ENCODE measurements at regions not wholly inside any gene's neighbourhood (a gene's known extent, or its start where the extent isn't known, plus 50 kb on each side); places are given as distances from the start of the nearest gene placed in this dataset.

DNA sequence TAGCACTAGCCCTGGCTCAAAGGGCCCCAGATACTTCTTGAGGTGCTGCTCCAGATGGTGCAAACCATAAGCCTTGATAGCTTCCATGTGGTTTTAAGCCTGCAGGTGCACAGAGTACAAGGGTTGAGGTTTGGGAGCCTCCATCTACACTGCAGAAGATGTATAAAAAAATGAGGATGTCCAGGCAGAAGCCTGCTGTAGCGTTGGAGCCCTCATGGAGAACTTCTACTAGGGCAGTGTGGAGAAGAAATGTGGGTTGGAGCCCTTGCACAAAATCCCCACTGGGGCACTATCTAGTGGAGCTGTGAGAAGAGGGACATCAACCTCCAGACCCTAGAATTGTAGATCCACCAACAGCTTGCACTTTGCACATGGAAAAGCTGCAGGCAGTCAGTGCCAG, 231.9 kb downstream of the CHIC2 start:
- Histone ChIP-seq H2AFZ (ENCODE audit: low read depth) (no peak overlapping the region), H3K4me3 (ENCODE audit: low read depth in 2 of 2, low read length in 1 of 2) (no peak overlapping the region), H3F3A (replicated peaks; ENCODE audit: insufficient read depth) (no peaks in the 10 kb centered on the region), H3K36me3 (replicated peaks in 1 of 2; ENCODE audit: control insufficient read depth in 1 of 2, insufficient read depth in 2 of 2, low read length in 1 of 2) (no peaks in the 10 kb centered on the region), H3K27me3 (ENCODE audit: insufficient read depth) (no peaks in the 10 kb centered on the region), H3K4me2 (no peak overlapping the region), H3K9me3 (no peaks in the 10 kb centered on the region), H3K9me2 (no peaks in the 10 kb centered on the region), H4K20me1 (ENCODE audit: insufficient read depth) (no peaks in the 10 kb centered on the region), H3K79me2 (ENCODE audit: insufficient read depth) (no peaks in the 10 kb centered on the region), H3K27ac (ENCODE audit: low read depth in 2 of 2, low read length in 1 of 2) (no peak overlapping the region), H3K4me1 (ENCODE audit: control insufficient read depth in 1 of 2, insufficient read depth in 2 of 2, low read depth in 1 of 2, low read length in 1 of 2) (no peaks in the 10 kb centered on the region), H3K9ac (no peak overlapping the region)
- no peak for TF ChIP-seq MEF2A (IDR thresholded peaks at IDR 0.05; ENCODE audit: borderline replicate concordance, low read depth)
- TF ChIP-seq FOXM1 (IDR thresholded peaks at IDR 0.05; ENCODE audit: low read depth), result no peak
- no peak for TF ChIP-seq GATA2 (CRISPR knock-in tag; IDR thresholded peaks at IDR 0.05)
- no peak for TF ChIP-seq MAX (IDR thresholded peaks at IDR 0.05; ENCODE audit: low read depth)
- TF ChIP-seq TEAD4 (IDR thresholded peaks at IDR 0.05; ENCODE audit: borderline replicate concordance, insufficient read depth), result no peak
- TF ChIP-seq RAD21 (IDR thresholded peaks at IDR 0.05; ENCODE audit: low read length), result no peak
- TF ChIP-seq YY1 (IDR thresholded peaks at IDR 0.05; ENCODE audit: low read depth), result no peak
- TF ChIP-seq RFX5 (IDR thresholded peaks at IDR 0.05; ENCODE audit: low read length), result no peak
- TF ChIP-seq JUND (IDR thresholded peaks at IDR 0.05), result no peak
- no peak for TF ChIP-seq NRF1 (IDR thresholded peaks at IDR 0.05; ENCODE audit: low read depth, low read length)
- TF ChIP-seq MXI1 (IDR thresholded peaks at IDR 0.05; ENCODE audit: low read depth, low read length), result no peak
- TF ChIP-seq TCF12 (IDR thresholded peaks at IDR 0.05), result no peak
- ChIA-PET POLR2A (no interaction called here), CTCF (no interaction called here)
- DNase-seq, result no peak
- WGBS (ENCODE audit: low lambda C conversion rate), result 27% methylated on average over 1 of the region's 1 CpG

- Histone ChIP-seq H3K36me3 (replicated peaks in 1 of 2; ENCODE audit: control insufficient read depth in 1 of 2, insufficient read depth in 2 of 2, low read length in 1 of 2) (no peaks in the 10 kb centered on the region), H3F3A (replicated peaks; ENCODE audit: insufficient read depth) (no peaks in the 10 kb centered on the region), H3K4me1 (ENCODE audit: control insufficient read depth in 1 of 2, insufficient read depth in 2 of 2, low read depth in 1 of 2, low read length in 1 of 2) (no peaks in the 10 kb centered on the region), H3K79me2 (ENCODE audit: insufficient read depth) (no peaks in the 10 kb centered on the region), H3K9me2 (no peaks in the 10 kb centered on the region), H3K27me3 (ENCODE audit: insufficient read depth) (no peaks in the 10 kb centered on the region), H2AFZ (ENCODE audit: low read depth) (no peak overlapping the region), H4K20me1 (ENCODE audit: insufficient read depth) (no peaks in the 10 kb centered on the region), H3K4me2 (no peak overlapping the region), H3K4me3 (ENCODE audit: low read depth in 2 of 2, low read length in 1 of 2) (no peak overlapping the region), H3K27ac (ENCODE audit: low read depth in 2 of 2, low read length in 1 of 2) (no peak overlapping the region), H3K9ac (no peak overlapping the region), H3K9me3 (no peaks in the 10 kb centered on the region)
- POLR2A ChIA-PET, result no interaction called here
- TF ChIP-seq GATA2 (CRISPR knock-in tag; IDR thresholded peaks at IDR 0.05) (no peak), GABPA (IDR thresholded peaks at IDR 0.05; ENCODE audit: low read depth) (no peak), FOXJ3 (CRISPR knock-in tag; IDR thresholded peaks at IDR 0.05) (no peak), RAD21 (IDR thresholded peaks at IDR 0.05; ENCODE audit: low read length) (no peak), NFIC (IDR thresholded peaks at IDR 0.05; ENCODE audit: borderline replicate concordance) (no peak), FOXM1 (IDR thresholded peaks at IDR 0.05; ENCODE audit: low read depth) (no peak), CHD2 (IDR thresholded peaks at IDR 0.05; ENCODE audit: low read length, partially characterized antibody) (no peak), RFX5 (IDR thresholded peaks at IDR 0.05; ENCODE audit: low read length) (no peak), FOSL2 (IDR thresholded peaks at IDR 0.05; ENCODE audit: borderline replicate concordance, low read depth) (no peak)
- no peak for DNase-seq
- CTCF ChIA-PET, result no interaction called here
Measured at GRCh38 chr4:53830511-53830910, 233.9 kb downstream of the CHIC2 start.
